H9 (cell line): ENCODE measurements at regions not wholly inside any gene's neighbourhood (a gene's known extent, or its start where the extent isn't known, plus 50 kb on each side); places are given as distances from the start of the nearest gene placed in this dataset.

ENCODE experiments used
- DNase-seq: peaks from one replicate; pipeline ENCODE4 v3.0.0-alpha.2; 2017
- H2AFZ ChIP-seq: one replicate; pipeline ENCODE4 v1.6.1; 2013; ENCODE audit warnings: mild to moderate bottlenecking, low read length, control low read depth, moderate library complexity
- H2AK5ac ChIP-seq: 2 replicates; pipeline ENCODE4 v1.6.1; 2013; ENCODE audit warnings: low read length, control low read depth, mixed read lengths; ENCODE audit not compliant: insufficient read length
- H2BK120ac ChIP-seq: one replicate; pipeline ENCODE4 v1.6.1; 2013; ENCODE audit warnings: low read depth, mild to moderate bottlenecking, low read length, control low read depth, inconsistent platforms; ENCODE audit not compliant: poor library complexity, severe bottlenecking
- H2BK12ac ChIP-seq: 2 replicates; pipeline ENCODE4 v1.6.1; 2013; ENCODE audit warnings: low read length, control low read depth, mixed read lengths, low read depth; ENCODE audit not compliant: insufficient read length
- H2BK15ac ChIP-seq: 2 replicates; pipeline ENCODE4 v1.6.1; 2013; ENCODE audit warnings: low read depth, low read length, control low read depth
- H2BK20ac ChIP-seq: one replicate; pipeline ENCODE4 v1.6.1; 2013; ENCODE audit warnings: low read depth, mild to moderate bottlenecking, low read length, control low read depth, inconsistent platforms; ENCODE audit not compliant: poor library complexity, severe bottlenecking
- H2BK5ac ChIP-seq: 2 replicates; pipeline ENCODE4 v1.6.1; 2013; ENCODE audit warnings: low read length, control low read depth, mixed read lengths; ENCODE audit not compliant: insufficient read length
- H3K14ac ChIP-seq: 2 replicates; pipeline ENCODE4 v1.6.1; 2013; ENCODE audit warnings: low read length, control low read depth; ENCODE audit not compliant: insufficient read depth
- H3K18ac ChIP-seq: 2 replicates; pipeline ENCODE4 v1.6.1; 2013; ENCODE audit warnings: low read depth, mild to moderate bottlenecking, mixed read lengths, low read length, control low read depth; ENCODE audit not compliant: insufficient read length
- H3K23ac ChIP-seq: 2 replicates; pipeline ENCODE4 v1.6.1; 2013; ENCODE audit warnings: low read length, control low read depth, mixed read lengths, low read depth; ENCODE audit not compliant: insufficient read length
- H3K23me2 ChIP-seq: 2 replicates; pipeline ENCODE4 v1.6.1; 2013; ENCODE audit warnings: low read depth, mild to moderate bottlenecking, mixed read lengths, low read length, control low read depth; ENCODE audit not compliant: insufficient read length, poor library complexity, severe bottlenecking
- H3K27ac ChIP-seq: 2 replicates; pipeline ENCODE4 v1.5.1; 2013; ENCODE audit warnings: low read length, control low read depth, mixed read lengths, low read depth; ENCODE audit not compliant: insufficient read length
- H3K27me3 ChIP-seq: 2 replicates; pipeline ENCODE4 v1.6.1; 2013; ENCODE audit warnings: low read length, control low read depth, inconsistent platforms; ENCODE audit not compliant: insufficient read depth
- H3K4ac ChIP-seq: 2 replicates; pipeline ENCODE4 v1.6.1; 2013; ENCODE audit warnings: low read depth, mild to moderate bottlenecking, control low read depth, inconsistent platforms, low read length, moderate library complexity
- H3K4me1 ChIP-seq: 2 replicates; pipeline ENCODE4 v1.6.1; 2013; ENCODE audit warnings: low read length, control low read depth, inconsistent platforms; ENCODE audit not compliant: insufficient read depth
- H3K4me2 ChIP-seq: 2 replicates; pipeline ENCODE4 v1.6.1; 2013; ENCODE audit warnings: low read length, control low read depth, mixed read lengths; ENCODE audit not compliant: insufficient read length, insufficient read depth
- H3K56ac ChIP-seq: 2 replicates; pipeline ENCODE4 v1.6.1; 2013; ENCODE audit warnings: low read depth, mild to moderate bottlenecking, mixed read lengths, low read length, control low read depth; ENCODE audit not compliant: insufficient read length
- H3K79me1 ChIP-seq: 2 replicates; pipeline ENCODE4 v1.6.1; 2013; ENCODE audit warnings: low read depth, mild to moderate bottlenecking, moderate library complexity, low read length, control low read depth, inconsistent platforms; ENCODE audit not compliant: insufficient read depth, poor library complexity, severe bottlenecking
- H3K79me2 ChIP-seq: 2 replicates; pipeline ENCODE4 v1.6.1; 2013; ENCODE audit warnings: low read length, control low read depth, inconsistent platforms; ENCODE audit not compliant: insufficient read depth
- H3K9ac ChIP-seq: 2 replicates; pipeline ENCODE4 v1.6.1; 2013; ENCODE audit warnings: low read length, control low read depth, mixed read lengths; ENCODE audit not compliant: insufficient read length; ENCODE audit errors: extremely low read depth
- H3K9me3 ChIP-seq: one replicate; pipeline ENCODE4 v1.6.1; 2013; ENCODE audit warnings: low read depth, low read length, inconsistent platforms; ENCODE audit not compliant: control insufficient read depth
- H3T11ph ChIP-seq: one replicate; pipeline ENCODE4 v1.6.1; 2013; ENCODE audit warnings: mild to moderate bottlenecking, low read length, control low read depth, inconsistent platforms
- H4K20me1 ChIP-seq: one replicate; pipeline ENCODE4 v1.6.1; 2013; ENCODE audit not compliant: control insufficient read depth, insufficient read length, insufficient read depth
- H4K5ac ChIP-seq: 2 replicates; pipeline ENCODE4 v1.6.1; 2013; ENCODE audit warnings: low read depth, mild to moderate bottlenecking, mixed read lengths, low read length, control low read depth; ENCODE audit not compliant: insufficient read length
- H4K8ac ChIP-seq: replicated peaks from 2 replicates; pipeline ENCODE4 v1.6.1; 2013; ENCODE audit warnings: low read length, control low read depth, mixed read lengths, low read depth; ENCODE audit not compliant: insufficient read length
- H4K91ac ChIP-seq: 2 replicates; pipeline ENCODE4 v1.6.1; 2013; ENCODE audit warnings: low read depth, mild to moderate bottlenecking, moderate library complexity, mixed read lengths, low read length, control low read depth; ENCODE audit not compliant: insufficient read length
- H3K27ac Mint-ChIP-seq, 3 experiments: 2 replicates in 2 of 3; 3 replicates in 1 of 3; pipeline ENCODE4 v1.8.0; 2020 to 2021; ENCODE audit warnings: mixed read lengths in 3 of 3, mild to moderate bottlenecking in 1 of 3, moderate library complexity in 1 of 3
- H3K27me3 Mint-ChIP-seq: 2 replicates; pipeline ENCODE4 v1.8.0; 2021; ENCODE audit warnings: low read depth, mild to moderate bottlenecking, moderate library complexity, mixed read lengths
- H3K36me3 Mint-ChIP-seq, 3 experiments: 2 replicates in 2 of 3; 3 replicates in 1 of 3; pipeline ENCODE4 v1.8.0; 2020 to 2021; ENCODE audit warnings: low read depth in 3 of 3, mixed read lengths in 3 of 3; ENCODE audit not compliant: insufficient read depth in 1 of 3
- H3K4me1 Mint-ChIP-seq, 2 experiments: 2 replicates each; pipeline ENCODE4 v1.8.0; 2020; ENCODE audit warnings: mixed read lengths in 2 of 2
- H3K4me3 Mint-ChIP-seq, 2 experiments: 2 replicates in 1 of 2; 3 replicates in 1 of 2; pipeline ENCODE4 v1.8.0; 2020 to 2021; ENCODE audit warnings: mild to moderate bottlenecking in 2 of 2, mixed read lengths in 2 of 2, moderate library complexity in 1 of 2
- H3K9me3 Mint-ChIP-seq, 2 experiments: 2 replicates in 1 of 2; 3 replicates in 1 of 2; pipeline ENCODE4 v1.8.0; 2020; ENCODE audit warnings: mild to moderate bottlenecking in 2 of 2, mixed read lengths in 2 of 2, moderate library complexity in 1 of 2
- CTCF ChIP-seq: fragments of 200-600 bp; sonication (generic); conservative IDR thresholded peaks from 3 replicates; pipeline ENCODE4 v1.8.0; 2021; ENCODE audit warnings: antibody characterized with exemption, mild to moderate bottlenecking
- WGBS: extraction: QIAGEN DNeasy Blood & Tissue Kit; methylation state at CpG from one replicate; pipeline ENCODE4 v1.1.7; 2013; ENCODE audit warnings: missing lambda C conversion rate, low lambda C conversion rate, mixed read lengths; ENCODE audit not compliant: insufficient read length; ENCODE audit errors: extremely low coverage; 5-methylcytosine and 5-hydroxymethylcytosine counted together

GRCh38 chr2:365367-366275 lies 77.7 kb upstream of the ALKAL2 start:
- Histone ChIP-seq H4K91ac (no peak overlapping the region), H2BK12ac (no peak overlapping the region), H2BK120ac (no peak overlapping the region), H2AK5ac (no peak overlapping the region), H3K23me2 (no peaks in the 10 kb centered on the region), H3K23ac (no peak overlapping the region), H4K5ac (no peak overlapping the region), H3T11ph (no peak overlapping the region), H3K79me1 (no peaks in the 10 kb centered on the region), H2BK20ac (no peak overlapping the region), H3K4me2 (no peak overlapping the region), H4K8ac (no peak overlapping the region), H3K27me3 (no peaks in the 10 kb centered on the region), H3K18ac (no peak overlapping the region), H3K14ac (no peak overlapping the region), H3K9ac (no peak overlapping the region), H2BK5ac (no peak overlapping the region), H3K4ac (no peak overlapping the region), H3K56ac (no peak overlapping the region), H2BK15ac (no peak overlapping the region), H3K79me2 (no peaks in the 10 kb centered on the region), H3K27ac (no peak overlapping the region), H2AFZ (no peak overlapping the region), H4K20me1 (no peaks in the 10 kb centered on the region), H3K4me1 (no peaks in the 10 kb centered on the region), H3K9me3 (no peaks in the 10 kb centered on the region)
- no peak for DNase-seq
- TF ChIP-seq CTCF, result no peak
- Mint-ChIP-seq H3K4me3 (no peak overlapping the region), H3K27me3 (peaks cover 18% of the 10 kb centered on the region), H3K27ac (peak overlapping the region in 1 of 3 experiments; percentile 31; a peak in 2 of 7 replicates), H3K36me3 (no peaks in the 10 kb centered on the region; a peak in 1 of 7 replicates), H3K9me3 (peaks cover 8 to 12% of the 10 kb centered on the region in 2 experiments), H3K4me1 (no peaks in the 10 kb centered on the region)
- WGBS, result no CpG with 5 or more reads among the region's 28 CpGs
